22Rv1 (cell line): ENCODE measurements at regions not wholly inside any gene's neighbourhood (a gene's known extent, or its start where the extent isn't known, plus 50 kb on each side); places are given as distances from the start of the nearest gene placed in this dataset.

Source experiments
- H3K27ac ChIP-seq: fragments of 450-650 bp; 2 replicates; pipeline ENCODE4 v1.5.1; 2017
- ZFX ChIP-seq: fragments of 450-650 bp; IDR thresholded peaks from 2 replicates; pipeline ENCODE4 v1.6.1; 2017; ENCODE audit warnings: antibody characterized with exemption, borderline replicate concordance
- TF ChIP-seq, protein P1 (sequence below): fragments of 450-650 bp; IDR thresholded peaks from 2 replicates; pipeline ENCODE4 v1.5.1; 2017; ENCODE audit warnings: mild to moderate bottlenecking

DNA sequence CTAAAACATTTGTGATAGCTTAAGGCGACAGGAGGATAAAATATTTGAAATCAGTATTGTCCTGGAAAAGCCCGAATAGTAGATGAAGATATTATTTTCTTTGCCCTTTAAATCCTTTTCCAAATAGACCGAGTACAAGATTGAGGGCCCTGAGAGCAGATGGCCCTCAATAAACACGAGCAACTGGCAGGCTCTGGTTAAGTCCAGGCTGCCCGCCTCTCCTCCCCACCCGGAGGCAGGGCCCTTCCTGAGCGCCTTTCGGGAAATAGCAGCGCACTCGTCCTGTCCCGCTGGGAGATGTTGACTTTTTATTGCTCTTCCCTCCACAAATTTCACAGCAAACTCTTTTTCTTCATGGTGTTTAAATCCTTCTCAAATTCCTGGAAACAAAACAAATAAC lies 50.8 kb upstream of the MAX start:
- no peak overlapping the region for H3K27ac ChIP-seq

DNA sequence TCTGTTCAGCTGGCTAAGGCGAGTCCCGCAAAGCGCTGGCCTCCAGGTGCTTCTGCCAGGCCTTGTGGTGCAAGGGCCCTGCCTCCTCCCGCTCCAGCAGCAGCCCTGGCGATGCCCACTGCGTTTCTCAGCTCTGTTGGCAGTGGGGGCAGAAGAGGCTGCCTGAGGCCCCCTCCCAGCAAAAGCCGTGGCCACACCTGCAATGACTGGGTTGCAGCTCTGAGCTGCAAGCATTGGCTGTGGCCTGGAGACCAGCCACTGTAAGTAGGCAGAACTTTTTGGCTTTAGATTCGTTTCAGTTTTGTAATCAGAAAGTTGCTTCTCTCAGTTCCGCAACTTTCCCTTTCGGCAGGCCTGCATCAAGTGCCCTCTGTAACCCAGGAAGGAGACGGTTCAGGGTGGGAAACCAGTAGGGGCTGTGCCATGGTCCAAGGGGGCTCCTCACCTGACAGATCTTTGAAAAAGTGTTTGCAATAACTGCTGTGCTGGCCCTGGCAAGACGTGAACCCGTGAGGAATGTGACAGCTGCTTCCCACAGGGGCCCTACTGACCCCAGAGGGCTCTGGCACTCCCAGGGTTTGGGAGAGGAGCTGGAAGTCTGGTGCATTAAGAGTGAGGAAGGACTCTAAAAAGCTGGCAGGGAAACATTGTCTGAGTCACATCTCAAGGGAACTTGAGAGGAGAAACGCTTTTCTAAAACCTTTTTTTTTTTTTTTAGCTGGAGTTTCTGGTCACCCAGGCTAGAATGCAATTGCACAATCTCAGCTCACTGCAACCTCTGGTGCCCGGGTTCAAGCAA lies 54.5 kb upstream of the MAX start:
- TF ChIP-seq, protein P1, sequence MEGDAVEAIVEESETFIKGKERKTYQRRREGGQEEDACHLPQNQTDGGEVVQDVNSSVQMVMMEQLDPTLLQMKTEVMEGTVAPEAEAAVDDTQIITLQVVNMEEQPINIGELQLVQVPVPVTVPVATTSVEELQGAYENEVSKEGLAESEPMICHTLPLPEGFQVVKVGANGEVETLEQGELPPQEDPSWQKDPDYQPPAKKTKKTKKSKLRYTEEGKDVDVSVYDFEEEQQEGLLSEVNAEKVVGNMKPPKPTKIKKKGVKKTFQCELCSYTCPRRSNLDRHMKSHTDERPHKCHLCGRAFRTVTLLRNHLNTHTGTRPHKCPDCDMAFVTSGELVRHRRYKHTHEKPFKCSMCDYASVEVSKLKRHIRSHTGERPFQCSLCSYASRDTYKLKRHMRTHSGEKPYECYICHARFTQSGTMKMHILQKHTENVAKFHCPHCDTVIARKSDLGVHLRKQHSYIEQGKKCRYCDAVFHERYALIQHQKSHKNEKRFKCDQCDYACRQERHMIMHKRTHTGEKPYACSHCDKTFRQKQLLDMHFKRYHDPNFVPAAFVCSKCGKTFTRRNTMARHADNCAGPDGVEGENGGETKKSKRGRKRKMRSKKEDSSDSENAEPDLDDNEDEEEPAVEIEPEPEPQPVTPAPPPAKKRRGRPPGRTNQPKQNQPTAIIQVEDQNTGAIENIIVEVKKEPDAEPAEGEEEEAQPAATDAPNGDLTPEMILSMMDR, result no peak
- no peak overlapping the region for H3K27ac ChIP-seq

More for the DNA sequence above, 50.8 kb upstream of the MAX start:
- TF ChIP-seq, protein P1, result no peak
- TF ChIP-seq ZFX, result no peak

DNA sequence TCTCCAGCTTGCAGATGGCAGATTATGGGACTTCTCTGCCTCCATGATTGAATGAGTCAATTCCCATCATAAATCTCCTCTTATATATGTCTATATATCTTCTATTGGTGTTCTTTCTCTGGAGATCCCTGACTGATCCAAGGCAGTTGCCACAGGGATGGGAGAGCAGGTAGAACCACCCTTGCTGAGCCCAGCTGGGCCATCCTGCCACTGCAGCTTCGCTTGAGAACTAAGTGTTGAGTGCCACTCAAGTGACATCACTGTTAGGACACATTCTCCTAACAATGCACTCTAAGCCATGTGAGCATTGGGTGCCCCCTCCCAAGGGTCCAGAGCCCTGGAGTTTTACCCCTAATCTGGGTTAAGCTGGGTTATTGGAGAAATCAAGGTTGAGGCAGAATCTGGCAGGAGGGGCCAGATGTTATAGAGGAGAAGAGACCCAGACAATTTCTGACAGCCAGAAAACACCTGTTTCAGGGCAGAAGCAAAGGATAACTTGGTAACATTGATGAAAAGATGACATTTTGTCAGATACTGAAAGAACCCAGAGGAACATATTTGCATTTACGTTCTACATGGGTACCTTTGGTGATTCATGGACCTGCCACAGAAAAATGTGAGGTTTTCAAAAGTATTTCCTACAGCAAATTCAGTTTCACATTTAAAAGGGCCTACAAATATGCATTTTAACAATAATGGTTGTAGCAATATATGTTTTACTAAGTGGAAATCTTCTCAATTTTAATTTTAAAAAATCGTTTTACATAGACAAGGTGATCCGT lies 57.2 kb upstream of the MAX start:
- no peak overlapping the region for H3K27ac ChIP-seq
- TF ChIP-seq, protein P1, result no peak
- TF ChIP-seq ZFX, result no peak

DNA sequence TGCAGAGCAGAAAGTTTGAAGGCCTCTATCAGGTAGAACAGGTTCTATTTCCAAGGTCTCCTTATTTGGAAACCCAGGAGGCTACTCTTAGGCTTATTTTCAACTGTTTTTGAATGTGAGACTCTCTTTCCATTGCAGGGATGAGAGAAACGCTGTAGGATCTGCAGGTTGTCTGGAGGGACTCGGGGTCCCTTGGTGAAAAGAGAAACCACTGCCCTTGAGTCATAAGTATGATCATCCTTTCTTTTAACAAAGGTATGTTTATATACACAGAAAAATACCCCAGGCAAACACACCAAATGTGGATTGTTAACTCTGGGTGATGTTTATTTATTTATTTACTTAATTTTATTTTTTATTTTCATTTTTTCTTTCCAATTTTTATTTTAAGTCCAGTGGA lies 57.8 kb upstream of the MAX start:
- no peak overlapping the region for H3K27ac ChIP-seq
- TF ChIP-seq ZFX, result no peak
- TF ChIP-seq, protein P1, result no peak

DNA sequence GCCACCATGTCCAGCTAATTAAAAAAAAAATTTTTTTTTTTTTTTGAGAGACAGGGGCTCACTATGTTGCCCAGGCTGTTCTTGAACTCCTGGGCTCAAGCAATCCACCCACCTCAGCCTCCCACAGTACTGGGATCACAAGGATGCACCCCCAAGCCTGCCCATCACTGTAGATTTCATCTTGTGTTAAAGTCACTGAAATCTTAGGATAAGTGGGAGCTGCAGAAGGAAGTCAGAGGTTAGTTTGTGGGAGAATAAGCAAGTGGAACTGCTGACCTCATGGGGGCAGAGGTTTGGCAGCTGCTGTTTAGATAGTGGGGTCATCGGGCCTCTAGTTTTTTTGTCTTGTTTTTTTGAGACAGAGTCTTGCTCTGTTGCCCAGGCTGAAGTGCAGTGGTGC lies 59.7 kb upstream of the MAX start:
- TF ChIP-seq, protein P1, result no peak
- TF ChIP-seq ZFX, result no peak
- H3K27ac ChIP-seq, result no peak overlapping the region

DNA sequence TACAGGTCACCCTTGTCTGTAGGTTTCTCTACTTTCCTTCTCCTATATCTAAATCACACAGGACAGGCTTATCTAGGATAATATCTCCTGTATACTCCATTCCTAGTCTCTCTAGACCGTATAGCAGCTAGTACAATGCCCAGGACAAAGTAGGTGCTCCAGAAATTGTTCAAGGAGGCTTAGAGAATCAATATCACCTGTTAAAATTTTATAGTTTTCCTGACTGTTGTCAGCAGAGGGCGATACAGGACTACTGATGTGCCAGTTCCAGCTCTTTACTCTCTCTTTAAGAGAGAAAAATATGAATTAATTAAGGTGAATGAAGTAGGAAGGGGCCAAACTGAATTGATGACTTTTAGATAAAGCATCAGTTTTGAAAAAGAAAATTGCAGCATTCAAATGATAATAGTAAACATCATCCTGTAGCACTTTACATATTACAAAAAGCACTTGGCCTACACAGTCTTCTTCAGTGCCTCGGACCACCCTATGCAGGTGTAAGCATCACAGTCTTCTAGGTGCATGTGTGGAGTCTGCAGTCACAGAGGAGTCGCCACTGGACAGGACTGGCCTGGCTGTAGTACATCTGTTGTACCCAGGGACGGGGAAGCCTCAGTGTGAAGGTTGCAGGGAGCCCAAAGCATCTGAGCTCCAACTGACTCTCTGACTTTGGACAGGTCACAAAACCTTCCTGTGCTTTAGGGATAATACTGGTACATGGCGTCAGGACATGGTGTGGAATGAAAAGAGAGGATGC lies 61.9 kb upstream of the MAX start:
- no peak for TF ChIP-seq ZFX
- TF ChIP-seq, protein P1, result peak; percentile 81
- H3K27ac ChIP-seq, result no peak overlapping the region
